ENCODE measurements at regions not wholly inside any gene's neighbourhood (a gene's known extent, or its start where the extent isn't known, plus 50 kb on each side); places are given as distances from the start of the nearest gene placed in this dataset.
A peak's percentile ranks its signal among the peaks of the same experiment; 100 is the strongest.

DNA sequence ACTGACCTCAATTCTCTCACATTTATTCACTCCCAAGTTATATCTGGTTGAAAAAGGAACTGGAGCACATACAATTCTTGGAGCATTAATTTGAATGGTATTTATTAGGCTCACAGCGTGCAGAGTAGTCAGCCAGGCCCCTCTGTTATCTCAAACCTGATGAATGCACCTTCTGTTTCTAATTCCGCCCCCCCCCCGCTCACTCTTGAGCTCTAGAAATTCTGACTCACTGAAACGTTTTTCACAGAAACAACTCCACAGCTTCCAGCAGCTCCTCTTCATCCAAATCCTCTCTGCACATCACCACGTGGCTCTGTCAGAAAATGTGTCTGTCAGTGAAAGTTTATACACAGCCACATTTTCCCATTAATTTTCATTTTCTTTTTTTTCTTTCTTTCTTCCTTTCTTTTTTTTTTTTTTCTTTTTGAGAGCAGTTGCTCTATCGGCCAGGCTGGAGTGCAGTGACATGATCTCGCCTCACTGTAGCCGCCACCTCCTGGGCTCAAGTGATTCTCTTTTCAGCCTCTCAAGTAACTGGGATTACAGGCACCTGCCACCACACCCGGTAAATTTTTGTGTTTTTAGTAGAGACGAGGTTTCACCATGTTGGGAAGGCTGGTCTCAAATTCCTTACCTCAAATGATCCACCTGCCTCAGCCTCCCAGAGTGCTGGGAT, 109.4 kb downstream of the TBXT start:
- no peak overlapping the region for H3K56ac ChIP-seq (ENCODE audit: extremely low read depth, insufficient read depth, low read length)
- CTCF ChIA-PET = interaction anchor here (0.6 kb wide), 1 partner anchor 12 kb away, joined by 4 read pairs; no protein-coding TSS in a partner anchor
- H2BK5ac ChIP-seq (ENCODE audit: low read depth, low read length, poor library complexity, severe bottlenecking) = no peak overlapping the region
- no peak overlapping the region for H2BK120ac ChIP-seq (ENCODE audit: low read depth, low read length)
- intact Hi-C loops (cut with micrococcal nuclease) = loop anchor here (5.0 kb wide), 1 partner anchor 41 kb away; no protein-coding TSS in a partner anchor
- no peak overlapping the region for H4K8ac ChIP-seq (ENCODE audit: low read depth in 2 of 2, low read length in 2 of 2)
- in situ Hi-C loops (cut with MboI; ENCODE audit: low sequenced_read_pairs) = no loop called here
- BruUV-seq (replicated peaks) = no TSS peak
- H2AK5ac ChIP-seq (ENCODE audit: low read depth, low read length) = no peak overlapping the region
- H4K20me1 ChIP-seq (ENCODE audit: insufficient read depth, low read length) = no peaks in the 10 kb centered on the region
- H3K4me2 ChIP-seq (ENCODE audit: low read depth, low read length) = no peak overlapping the region
- peaks cover 6% of the 10 kb centered on the region for H3K9me3 ChIP-seq (ENCODE audit: control insufficient read depth, insufficient read depth, low read length)
- TF ChIP-seq BHLHE40 (IDR thresholded peaks at IDR 0.05; ENCODE audit: low read depth, low read length) (0 out of 2 replicates have a peak, but pooled peaks have one; percentile 24), SMC3 (IDR thresholded peaks at IDR 0.05; ENCODE audit: low read depth, low read length) (no peak), MXI1 (IDR thresholded peaks at IDR 0.05; ENCODE audit: borderline replicate concordance, low read depth, low read length) (peak; percentile 47; the same call in 1 of the 2 replicates), NFE2L2 (IDR thresholded peaks at IDR 0.05; ENCODE audit: low read depth, low read length) (no peak), RCOR1 (IDR thresholded peaks at IDR 0.05; ENCODE audit: insufficient replicate concordance, low read length) (no peak)
- TF ChIP-seq, protein P1, sequence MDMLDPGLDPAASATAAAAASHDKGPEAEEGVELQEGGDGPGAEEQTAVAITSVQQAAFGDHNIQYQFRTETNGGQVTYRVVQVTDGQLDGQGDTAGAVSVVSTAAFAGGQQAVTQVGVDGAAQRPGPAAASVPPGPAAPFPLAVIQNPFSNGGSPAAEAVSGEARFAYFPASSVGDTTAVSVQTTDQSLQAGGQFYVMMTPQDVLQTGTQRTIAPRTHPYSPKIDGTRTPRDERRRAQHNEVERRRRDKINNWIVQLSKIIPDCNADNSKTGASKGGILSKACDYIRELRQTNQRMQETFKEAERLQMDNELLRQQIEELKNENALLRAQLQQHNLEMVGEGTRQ (IDR thresholded peaks at IDR 0.05; ENCODE audit: low read depth, low read length) = 0 out of 2 replicates have a peak, but pooled peaks have one; percentile 13
- no peak overlapping the region for H4K5ac ChIP-seq (ENCODE audit: low read depth, low read length)
- H3K27ac ChIP-seq (ENCODE audit: insufficient read depth, low read length) = no peak overlapping the region
- H3K23ac ChIP-seq (ENCODE audit: low read depth, low read length) = no peak overlapping the region
- H2AFZ ChIP-seq (replicated peaks; ENCODE audit: low read length, poor library complexity) = no peak overlapping the region
- POLR2A ChIA-PET (ENCODE audit: unreplicated experiment) = no interaction called here
- no peak overlapping the region for H2BK15ac ChIP-seq (ENCODE audit: low read depth, low read length)
- no peaks in the 10 kb centered on the region; the same call in 1 of the 2 replicates for H3K4me1 ChIP-seq (ENCODE audit: control insufficient read depth, insufficient read depth, low read length)
- no peak overlapping the region for H3K14ac ChIP-seq (replicated peaks; ENCODE audit: low read depth, low read length)
- H3K9ac ChIP-seq (ENCODE audit: low read depth, low read length) = no peak overlapping the region
- no peaks in the 10 kb centered on the region for H3K9me1 ChIP-seq (ENCODE audit: insufficient read depth, low read length)
- no peak overlapping the region for H4K91ac ChIP-seq (ENCODE audit: insufficient read depth, low read depth, low read length)
- no peak overlapping the region for H3K18ac ChIP-seq (ENCODE audit: low read depth, low read length)
- no peaks in the 10 kb centered on the region for H3K36me3 ChIP-seq (ENCODE audit: control insufficient read depth, insufficient read depth, low read length)
- H3K79me1 ChIP-seq (ENCODE audit: low read depth in 1 of 2, low read length in 2 of 2) = no peaks in the 10 kb centered on the region
- no peak overlapping the region for H3K4me3 ChIP-seq (ENCODE audit: insufficient read depth, low read depth, low read length)
- no peak overlapping the region for H3K4ac ChIP-seq (ENCODE audit: low read depth, low read length)
- dilution Hi-C loops (cut with HindIII; ENCODE audit: low sequenced_read_pairs, unreplicated experiment) = no loop called here
- peak; percentile 71 for ATAC-seq (ENCODE audit: low read depth)
- peak; percentile 69 for DNase-seq
- H3K27me3 ChIP-seq (ENCODE audit: control insufficient read depth, insufficient read depth, low read length) = peaks cover 3% of the 10 kb centered on the region; the same call in 1 of the 2 replicates
- WGBS, 2 experiments (ENCODE audit: extremely low coverage in 2 of 2, insufficient read length in 1 of 2) = 16% methylated on average over 3 of the region's 10 CpGs; no CpG with 5 or more reads in 1 of the 2 experiments
- H2BK20ac ChIP-seq (ENCODE audit: low read depth, low read length) = no peak overlapping the region
- H2AK9ac ChIP-seq (replicated peaks; ENCODE audit: low read depth, low read length, poor library complexity) = no peak overlapping the region
